Amygdala (tissue), 56 donors: ENCODE measurements at regions not wholly inside any gene's neighbourhood (a gene's known extent, or its start where the extent isn't known, plus 50 kb on each side); places are given as distances from the start of the nearest gene placed in this dataset.

Experiments
- DNase-seq, 56 donors: peaks; one replicate each; lab custom pipeline; 2025; lab: John Stamatoyannopoulos, UW

DNA sequence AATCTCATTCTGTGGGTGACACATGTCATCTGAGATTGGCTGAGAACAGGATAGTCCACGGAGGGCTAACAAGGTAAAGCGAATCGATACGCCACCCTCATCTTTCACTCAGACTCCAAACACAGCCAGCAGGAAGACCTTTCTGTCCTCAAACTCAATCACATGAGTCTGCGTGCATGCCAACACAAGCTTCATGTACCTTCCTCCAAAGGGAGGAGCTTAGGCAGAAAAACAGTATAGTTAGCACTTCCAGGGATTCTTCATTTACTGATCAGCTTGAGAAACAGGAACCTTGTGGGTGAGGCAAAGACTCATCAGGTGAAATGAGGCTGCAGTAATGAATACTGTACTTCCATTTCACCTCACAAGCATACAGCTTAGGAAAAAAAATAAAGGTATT lies 767.1 kb upstream of the API5 start:
- DNase-seq: no peak

DNA sequence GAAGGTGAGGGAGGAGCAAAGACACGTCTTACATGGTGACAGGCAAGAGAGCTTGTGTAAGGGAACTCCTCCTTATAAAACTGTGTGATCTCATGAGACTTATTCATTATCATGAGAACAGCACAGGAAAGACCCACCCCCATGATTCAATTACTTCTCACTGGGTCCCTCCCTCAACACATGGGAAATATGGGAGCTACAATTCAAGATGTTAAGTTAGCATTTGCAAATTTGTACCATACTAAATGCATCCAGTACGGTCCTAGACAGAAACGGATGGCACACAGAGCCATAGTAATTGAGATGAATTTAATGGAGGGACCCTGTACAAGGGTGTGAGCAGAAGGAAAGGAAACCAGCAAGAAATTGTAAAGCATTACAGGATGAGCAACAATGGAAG lies 765.8 kb upstream of the API5 start:
- no peak for DNase-seq

DNA sequence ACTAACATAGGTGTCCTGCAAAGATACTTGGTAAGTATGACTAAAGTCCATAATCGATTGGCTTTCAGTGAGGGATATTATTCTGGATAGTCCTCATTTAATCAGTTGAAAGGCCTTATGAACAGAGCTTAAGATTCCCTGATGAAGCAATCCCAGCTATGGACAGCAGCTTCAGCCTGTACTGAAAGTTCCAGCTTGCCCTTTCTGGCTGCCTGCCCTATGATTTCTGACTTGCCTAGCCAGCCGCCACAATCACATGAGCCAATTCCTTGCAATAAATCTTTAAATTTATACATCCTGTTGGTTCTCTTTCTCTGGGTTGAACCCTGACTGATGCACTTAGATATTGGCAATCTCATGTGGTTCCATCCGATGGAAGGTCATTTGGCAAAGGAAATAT lies 759.0 kb upstream of the API5 start:
- DNase-seq: no peak

DNA sequence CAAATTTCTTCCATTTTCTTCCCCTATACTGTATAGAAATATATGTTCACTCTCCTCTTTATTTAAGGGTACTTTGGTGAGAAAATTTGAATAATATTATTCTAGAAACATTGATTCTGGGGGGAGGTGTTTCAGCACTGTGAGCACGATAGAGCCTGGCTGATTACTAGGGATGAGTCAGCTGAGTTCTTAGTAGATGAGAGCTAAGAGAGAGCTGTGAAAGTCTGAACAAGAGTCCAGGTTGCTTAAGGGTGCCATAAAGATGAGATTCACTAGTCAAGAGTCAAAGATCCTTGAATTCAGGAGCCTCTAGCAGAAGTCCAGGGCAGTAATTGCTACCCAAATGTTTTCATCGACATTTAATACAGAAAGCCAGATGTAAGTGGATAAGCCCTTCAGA lies 756.6 kb upstream of the API5 start:
- DNase-seq: no peak

DNA sequence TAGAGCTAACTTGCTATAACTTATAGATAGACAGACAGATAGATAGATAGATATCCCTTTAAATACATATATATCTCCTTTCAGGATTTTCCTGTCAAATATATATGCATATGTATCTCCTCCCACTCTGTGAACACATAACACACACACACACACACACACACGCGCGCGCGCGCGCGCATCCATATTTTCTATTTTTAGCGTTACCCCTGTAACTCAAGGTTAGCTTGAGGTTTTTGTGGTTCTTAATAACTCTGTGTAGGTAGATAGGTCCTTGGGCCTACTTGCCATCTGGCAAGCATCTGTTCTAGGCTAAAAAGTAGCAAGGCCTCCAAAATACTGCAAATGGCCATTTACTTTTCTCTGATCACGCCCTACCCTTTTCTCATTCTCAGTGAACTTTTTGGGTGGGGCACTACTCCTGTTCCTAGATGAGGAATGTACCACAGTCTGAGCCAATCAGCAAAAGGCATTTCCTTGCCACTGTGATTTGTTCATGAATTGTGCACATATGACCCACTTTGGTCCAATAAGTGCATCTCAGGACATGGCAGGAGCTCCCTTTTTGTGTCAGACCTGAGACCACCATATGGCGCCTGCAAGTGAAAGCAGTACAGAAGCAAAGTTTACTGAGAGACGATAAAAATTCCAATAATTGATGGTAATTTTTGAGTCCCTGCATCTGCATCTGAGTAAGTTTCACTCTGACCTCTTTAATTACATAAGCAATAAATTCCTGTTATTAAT lies 740.5 kb upstream of the API5 start:
- no peak for DNase-seq

DNA sequence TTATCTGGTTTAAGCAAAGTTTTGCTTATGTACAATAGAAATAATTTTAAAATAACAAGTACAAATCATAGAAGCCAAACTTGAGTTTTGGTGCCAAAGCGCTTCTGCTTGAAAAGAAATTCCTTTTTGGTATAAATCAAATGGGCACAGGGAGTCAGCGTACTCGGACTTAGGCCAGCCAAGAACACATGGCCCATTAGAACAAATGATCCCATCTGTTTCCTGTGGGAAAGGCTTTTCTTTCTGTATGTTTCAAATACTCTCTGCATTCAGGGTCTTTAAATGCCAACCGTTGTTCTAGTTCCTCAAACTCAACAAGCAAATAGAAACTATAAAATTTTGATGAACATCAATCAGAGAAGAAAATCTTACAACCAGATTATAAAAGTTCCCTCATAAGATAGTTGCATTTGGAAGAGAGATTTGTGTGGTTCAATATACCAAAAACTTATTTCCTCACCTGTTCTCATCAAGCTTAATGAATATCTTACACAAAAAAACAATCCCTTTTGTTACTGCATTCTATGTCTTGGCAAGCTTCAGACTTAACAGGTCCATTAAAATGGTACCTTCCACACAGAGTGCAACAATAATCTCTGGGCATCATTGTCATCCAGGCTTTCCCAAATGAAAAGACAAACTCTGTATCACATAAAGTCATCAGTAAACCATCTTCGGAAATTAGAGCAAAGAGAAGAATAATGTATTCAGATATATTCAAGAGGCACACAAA lies 739.8 kb upstream of the API5 start:
- DNase-seq: no peak

DNA sequence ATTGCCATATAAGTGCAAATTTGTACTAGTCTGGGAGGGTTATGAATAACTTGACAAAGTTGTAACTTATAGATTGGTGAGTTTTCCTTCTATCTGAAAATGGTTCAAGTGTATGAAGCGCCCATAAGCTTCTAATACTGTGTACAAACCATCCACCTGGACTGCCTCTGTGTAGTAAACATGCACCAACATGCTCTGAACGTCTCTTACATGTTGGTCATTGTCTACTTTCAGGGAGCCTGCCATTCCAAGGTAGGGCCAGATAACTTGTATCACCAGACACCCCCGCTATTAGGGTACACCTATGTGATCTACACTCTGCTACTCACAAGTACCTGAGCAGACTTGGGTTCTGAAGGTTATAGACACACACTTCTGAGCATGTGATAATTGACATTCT lies 735.5 kb upstream of the API5 start:
- DNase-seq: no peak

DNA sequence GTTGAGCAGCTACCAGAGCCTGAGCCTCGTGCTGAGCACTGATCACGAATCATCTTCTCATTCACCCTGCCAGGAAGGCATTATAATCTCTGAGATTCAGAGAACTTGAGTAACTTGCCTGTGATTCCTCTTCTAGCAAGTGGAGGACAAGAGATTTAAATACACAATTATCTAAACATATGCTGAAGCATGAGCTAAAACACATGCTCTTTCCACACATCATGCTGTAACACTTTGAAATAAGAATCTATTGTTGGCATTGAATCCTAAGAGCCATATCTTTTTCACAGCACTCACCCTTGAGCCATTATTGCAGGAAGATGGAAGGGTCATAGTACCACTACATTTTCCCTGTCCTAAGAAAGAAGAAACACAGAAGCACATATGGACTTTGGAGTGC lies 722.5 kb upstream of the API5 start:
- DNase-seq: no peak

DNA sequence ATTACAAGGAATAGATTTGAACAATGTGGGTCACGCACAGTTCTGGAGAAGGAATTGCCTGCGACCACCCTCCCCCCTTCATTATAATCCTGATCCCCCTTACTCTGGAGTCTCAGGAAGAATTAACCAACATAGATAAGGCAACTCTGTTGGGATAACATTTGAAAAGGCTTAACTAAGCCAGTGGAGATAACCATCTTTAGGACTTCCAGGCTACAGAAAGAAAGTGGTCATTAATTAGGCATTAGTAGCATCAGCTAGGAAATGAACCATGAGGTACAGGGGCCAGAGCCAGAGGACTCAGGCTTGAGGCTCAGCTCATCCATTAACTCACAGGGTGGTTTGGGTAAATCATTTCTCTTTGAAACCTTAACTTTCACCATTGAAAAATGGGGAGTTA lies 720.0 kb upstream of the API5 start:
- no peak for DNase-seq

DNA sequence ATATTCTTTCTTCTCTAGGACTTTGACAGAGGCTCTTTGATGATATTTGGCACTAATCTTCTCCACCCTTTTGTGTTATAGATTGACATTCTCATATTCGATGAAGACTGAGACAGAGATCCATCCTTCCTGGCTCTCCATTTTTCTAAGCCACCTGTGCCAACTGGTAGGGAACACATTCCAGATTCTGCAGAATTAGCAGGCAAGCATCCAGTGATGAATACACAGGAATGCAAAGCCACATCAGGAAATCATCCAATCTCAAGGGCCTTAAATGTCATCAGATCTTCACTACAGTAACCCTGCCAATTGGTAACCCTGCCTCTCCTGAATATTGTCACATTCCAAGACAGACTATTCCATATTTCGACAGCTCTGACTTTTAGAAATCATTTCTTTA lies 718.4 kb upstream of the API5 start:
- peak in 1 of 56 donors; percentile 1 for DNase-seq

DNA sequence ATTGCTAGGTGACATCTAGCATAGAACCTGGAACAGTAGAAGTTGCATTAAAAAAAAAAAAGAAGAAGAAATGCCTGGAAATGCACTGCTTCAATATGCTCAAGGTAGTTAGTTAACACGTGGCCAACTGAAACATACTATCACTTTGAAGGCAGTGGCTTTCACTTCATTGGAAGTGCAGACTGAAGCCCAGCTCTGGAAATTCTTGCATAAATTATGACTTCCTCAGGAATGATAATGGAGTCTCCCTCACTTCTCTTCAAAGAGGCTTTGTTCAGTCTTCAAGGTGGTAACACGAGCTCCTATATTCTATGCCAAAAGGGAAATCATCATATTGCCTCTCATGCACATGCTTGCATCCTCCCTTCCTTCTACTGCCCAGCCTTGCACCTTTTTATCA lies 715.9 kb upstream of the API5 start:
- DNase-seq: no peak

DNA sequence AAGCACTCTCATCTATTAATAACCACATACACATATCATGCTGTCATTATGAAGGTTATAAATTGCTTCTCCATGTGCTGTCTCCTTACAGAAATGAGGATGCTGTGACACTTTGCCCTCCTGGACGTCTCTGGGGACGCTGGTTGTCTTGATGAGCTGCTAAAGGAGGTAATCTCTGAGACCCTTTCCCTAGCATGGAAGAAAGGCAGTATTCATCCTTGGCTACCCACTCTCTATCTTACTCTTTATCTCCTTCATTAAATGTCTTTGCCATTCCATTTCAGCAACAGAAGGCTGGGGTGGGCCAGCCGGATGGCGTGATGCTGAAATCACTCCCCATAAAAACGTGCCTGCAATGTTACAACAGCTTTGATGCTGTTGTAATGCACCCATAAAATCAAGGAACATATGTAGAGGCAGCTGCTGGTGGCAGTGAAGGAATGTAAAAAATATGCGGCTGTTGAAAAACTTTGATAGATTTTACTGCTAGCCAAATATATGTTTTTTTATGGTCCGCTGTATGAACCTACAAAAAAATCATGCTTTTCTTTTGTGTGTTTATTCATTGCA lies 715.1 kb upstream of the API5 start:
- DNase-seq: peak in 1 of 56 donors; percentile 0

DNA sequence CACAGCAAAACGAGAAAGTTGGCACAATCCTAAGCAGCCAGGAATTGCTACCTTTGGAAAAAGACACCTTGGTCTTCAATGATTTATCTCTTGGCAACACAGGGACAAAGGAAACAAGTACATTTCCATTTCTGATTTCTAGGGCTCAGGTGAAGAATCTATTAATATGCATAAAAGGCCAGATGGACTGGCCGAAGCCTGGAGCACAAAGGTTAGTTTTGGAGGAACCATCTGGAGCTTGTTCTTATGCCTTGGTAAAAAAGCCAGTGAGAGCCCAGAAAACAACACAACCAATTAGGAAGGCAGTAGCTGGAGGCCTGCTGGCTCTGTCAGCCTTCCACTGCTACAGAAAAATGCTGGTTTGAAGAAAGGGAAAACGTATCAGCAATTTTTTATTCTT lies 713.5 kb upstream of the API5 start:
- no peak for DNase-seq

DNA sequence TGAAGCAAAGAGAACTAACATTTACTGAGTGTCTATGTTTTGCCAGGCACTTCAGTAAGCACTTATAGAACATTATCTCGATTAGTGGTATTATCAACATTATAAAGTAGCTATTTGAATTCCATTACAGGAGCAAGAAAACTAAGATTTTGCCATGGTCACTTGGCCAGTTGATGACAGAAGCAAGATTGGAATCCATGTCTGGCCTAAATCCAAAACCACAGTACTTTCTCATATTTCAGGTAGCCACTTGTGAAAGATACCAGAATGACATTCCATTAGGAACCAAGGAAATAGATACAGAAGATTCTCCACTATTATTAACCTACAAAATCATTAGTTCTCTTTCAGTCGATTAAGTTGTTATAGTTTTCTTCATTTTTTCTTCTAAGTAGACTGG lies 691.0 kb upstream of the API5 start:
- DNase-seq: no peak

DNA sequence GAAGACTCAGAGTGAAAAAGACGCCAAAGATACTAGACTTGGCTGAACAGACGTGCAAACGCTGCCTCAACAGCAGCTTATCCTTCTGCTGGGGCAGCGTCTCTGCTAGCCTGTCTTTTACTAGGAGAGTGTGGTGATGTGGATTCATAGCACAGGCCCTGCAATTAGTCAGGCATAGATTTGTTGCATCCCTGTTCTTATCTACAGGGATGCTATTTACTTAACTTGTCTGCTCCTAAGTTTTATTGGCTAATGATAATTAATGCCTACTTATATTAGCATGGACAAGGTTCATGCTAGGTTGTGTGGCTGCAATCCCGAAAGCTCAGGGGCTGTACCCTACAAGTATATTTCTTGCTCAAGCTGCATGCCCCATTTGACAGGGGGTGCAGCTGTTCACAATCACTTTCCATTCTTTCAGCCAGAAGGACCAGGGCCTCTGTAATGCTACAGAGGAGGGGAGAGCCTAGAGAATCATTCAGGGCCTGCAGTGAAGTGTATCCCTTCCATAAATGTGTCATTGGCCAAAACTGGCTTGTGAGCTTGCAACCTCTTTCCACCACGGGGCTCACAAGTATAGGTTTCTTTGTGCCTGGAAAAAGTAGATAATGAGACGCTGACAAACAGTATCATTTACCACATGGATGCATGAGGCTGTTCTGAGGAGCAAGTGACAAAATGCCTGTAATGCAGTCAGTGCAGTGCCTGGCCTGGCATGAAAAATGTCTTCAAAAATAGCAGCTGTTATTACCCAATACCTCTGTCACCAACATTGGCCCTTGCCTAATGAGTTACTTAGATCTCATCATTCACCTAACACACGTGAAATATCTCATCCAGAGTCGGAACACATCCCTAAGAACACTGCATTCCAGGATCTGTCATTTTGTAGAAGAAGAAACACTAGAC lies 685.8 kb upstream of the API5 start:
- no peak for DNase-seq

DNA sequence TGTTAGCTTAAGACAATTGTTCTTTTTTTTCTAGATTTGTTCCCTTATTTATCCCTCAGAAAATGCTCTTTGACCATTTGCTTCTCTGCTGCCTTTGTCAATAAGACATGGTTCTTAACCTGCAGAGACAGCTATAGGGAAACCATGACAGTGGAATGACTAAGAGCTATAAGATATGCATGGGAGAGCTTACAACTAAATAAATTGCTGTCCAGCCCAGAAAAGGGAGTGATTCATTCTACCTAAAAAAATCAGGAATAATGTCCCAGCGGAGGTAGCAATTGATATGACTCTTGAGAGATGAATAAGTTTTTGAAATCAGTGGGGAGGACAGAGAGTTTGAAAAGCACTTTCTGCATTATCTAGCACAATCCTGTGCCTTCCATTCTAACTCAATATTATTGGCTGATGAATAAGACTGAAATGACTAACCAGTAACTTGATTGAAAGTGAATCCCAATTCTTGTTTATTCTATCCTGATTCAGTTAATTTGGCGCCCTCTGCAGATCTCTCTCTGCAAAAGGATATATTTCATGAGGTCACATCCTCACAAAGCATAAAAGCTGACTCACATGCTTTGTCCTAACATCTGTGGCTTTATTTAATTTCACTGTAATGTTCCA lies 680.5 kb upstream of the API5 start:
- DNase-seq: peak in 14 of 56 donors; percentile 1 to 86 (median 16)

DNA sequence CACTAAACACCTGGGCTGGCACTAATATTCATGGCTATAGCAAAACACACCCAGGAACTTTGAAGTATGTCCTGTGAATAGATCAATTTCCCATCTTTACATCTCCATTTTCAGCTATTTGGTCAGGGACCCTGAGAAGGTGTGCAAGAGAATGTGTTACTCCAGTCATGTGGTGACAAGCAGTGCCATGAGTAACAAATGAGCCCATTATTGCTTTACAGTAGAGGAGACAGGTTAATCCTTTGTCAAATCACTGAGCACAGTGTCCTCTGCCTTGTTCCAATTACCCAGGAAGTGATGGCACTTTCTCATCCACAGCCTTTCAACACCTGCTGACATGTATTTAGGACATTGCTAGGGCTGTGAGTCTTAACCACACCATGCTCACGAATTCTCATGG lies 664.8 kb upstream of the API5 start:
- no peak for DNase-seq

DNA sequence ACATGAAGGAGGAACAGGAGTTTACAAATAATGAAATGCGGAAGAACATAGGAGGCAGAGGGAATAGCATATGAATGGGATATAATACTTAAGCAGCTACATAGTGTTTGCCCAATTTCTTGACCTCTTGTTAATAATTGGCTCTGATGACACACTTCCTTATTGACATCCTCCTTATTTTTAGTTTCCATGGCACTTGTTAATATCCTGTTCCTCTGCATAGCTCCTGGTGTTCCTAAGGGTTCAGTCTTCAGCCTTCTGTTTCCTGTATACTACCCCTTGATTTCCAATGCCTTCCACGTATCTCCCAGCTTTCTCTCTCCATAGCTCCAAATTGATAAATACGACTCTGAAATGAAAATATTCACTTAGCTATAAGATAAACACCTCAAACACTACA lies 663.8 kb upstream of the API5 start:
- no peak for DNase-seq

DNA sequence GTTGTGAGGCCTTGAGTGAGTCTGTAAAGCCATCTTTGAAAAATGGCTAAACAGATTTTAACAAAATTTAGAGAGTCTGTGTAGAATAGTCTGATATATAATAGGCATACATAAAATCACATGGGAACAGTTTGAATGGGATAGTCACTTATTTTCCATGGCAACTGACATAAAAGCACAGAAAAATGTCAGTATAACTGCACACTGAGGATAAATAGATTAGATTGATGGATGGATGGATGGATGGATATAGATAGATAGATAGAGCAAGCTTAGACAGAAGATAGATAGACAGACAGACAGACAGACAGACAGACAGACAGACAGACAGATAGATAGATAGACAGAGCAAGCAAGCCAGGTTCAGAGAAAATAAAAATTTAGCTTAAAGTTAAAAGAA lies 660.2 kb upstream of the API5 start:
- no peak for DNase-seq

DNA sequence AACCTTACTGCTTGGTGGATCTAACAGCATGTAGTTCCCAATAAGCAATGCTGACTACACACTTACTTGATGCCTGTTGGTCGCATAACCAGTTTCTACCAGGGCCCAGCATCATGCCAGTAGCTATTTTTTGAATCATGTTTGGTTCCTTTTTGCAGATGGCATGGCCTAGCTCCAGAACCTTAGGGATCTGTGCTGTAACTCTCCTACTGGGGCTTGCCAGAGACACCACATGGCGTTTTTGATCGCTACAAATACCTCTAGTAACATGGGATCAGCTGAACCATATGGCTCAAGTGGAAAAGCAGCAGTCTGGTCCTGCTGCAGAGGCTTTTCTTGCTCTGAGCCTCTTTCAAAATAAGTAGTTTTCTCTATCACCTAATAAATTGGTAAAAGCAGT lies 654.6 kb upstream of the API5 start:
- DNase-seq: peak in 2 of 56 donors; percentile 3 to 8

DNA sequence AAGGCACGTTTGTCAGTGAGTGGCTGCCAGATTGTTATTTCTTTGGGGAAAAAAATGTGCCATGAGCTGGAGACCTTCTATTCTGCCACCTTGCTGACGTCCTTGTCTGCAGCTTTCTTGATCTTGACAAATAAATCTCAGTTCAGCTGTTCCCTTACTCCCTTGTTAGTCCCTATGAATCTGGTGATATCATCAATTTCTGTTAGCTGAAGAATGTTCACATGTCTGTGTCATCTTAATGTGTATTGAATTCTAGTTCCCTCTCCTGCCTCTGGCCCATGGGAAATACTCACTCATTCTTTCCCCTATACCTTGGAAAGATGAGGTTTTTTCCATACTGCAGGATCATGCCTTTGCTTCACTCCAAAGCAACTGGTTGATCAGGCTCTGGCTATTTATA lies 649.9 kb upstream of the API5 start:
- no peak for DNase-seq
